ENCODE measurements at regions not wholly inside any gene's neighbourhood (a gene's known extent, or its start where the extent isn't known, plus 50 kb on each side); places are given as distances from the start of the nearest gene placed in this dataset.
A peak's percentile ranks its signal among the peaks of the same experiment; 100 is the strongest.
"Not testable (repeated sequence)": the region's sequence is repeated elsewhere in the genome, so short reads cannot be mapped to it uniquely, and the experiment has no call there.

DNA sequence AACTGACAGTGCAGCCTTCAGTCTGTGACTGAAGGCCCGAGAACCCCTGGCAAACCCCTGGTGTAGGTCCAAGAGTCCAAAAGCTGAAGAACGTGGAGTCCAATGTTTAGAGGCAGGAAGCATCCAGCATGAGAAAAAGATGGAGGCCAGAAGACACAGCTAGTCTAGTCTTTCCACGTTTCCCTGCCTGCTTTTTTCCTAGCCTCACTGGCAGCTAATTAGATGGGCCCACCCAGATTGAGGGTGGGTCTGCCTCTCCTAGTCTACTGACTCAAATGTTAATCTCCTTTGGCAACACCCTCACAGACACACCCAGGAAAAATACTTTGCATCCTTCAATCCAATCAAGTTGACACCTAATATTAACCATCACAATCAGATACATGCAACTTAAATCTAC lies 87.8 kb downstream of the TENT5D start:
- FAIRE-seq; DNase-seq (ENCODE audit: low spot score): not testable (repeated sequence)

DNA sequence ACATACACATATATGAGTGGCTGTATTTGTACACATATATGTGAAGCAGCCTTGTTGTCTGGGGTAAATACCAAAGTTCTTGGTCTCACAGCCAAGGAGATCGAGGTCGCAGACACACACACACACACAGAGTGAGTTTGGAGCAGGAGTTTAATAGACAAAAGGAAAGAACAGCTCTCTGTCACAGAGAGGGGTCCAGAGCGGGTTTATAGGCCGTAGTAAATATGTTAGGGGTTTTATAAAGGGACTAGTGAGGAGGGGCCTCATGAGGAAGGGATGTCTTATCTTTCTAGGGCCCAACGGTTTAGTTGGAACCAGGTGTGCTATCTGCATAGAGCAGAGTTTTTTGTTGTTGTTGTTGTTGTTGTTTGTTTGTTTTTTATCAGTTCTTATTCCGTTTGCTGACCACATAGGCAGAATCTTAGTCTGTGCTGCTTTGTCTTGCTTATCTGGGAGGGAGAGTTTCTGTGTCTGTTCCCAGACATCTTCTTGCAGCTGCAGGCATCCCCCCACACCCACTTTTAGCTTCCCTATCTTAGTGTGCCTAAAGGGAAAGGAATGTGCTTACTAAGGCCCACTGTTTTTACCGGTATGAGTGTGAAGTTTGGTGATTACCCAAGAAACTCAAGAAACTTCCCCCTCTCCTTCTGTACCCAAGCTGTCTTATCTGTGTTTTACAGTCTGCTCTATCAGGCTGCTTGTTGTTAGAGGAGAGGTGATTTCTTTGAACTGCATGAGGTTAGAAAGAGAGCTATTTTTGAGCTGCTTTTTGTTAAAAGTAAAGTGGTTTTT lies 91.9 kb downstream of the TENT5D start:
- DNase-seq (ENCODE audit: low spot score): peak; percentile 3
- no peak for FAIRE-seq

DNA sequence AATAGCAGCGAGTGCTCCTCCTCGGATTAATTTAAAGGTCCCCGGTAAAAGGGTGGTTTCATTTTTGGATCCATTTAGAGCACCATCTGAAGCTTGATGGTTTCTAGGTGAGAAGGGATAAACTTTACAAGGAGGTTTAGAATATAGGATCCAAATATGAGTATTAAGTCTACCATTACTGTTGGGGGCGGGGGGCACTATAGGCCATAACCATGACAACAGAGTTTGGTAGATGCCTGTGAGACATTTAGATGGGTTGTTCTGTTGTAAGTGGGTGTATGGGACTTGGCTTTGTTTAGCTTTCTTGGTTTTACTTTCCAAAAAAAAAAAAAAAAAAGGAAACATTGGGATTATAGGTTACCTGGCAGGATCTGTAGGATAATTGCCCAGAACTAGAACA lies 92.7 kb downstream of the TENT5D start:
- no peak for DNase-seq (ENCODE audit: low spot score)
- no peak for FAIRE-seq

DNA sequence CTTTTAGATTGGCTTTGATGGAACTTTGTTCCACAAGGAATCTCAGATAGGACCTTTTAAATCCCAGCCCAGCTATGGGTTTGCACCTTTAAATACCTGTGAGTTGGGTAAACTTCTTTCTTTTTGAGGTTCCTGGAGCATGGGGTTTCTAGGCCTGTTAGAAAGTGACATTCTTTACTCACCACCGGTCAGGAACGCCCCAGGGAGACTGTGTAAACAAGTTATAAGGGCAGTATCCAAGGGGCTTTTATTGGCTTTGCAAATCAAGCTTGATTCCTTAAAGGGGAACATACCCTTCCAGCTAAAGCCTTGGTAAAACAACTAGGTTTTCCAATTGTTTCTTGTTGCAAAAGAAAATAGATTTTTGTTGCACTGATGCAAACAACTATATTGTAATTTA lies 93.4 kb downstream of the TENT5D start:
- FAIRE-seq (no peak), DNase-seq (ENCODE audit: low spot score) (no peak)

DNA sequence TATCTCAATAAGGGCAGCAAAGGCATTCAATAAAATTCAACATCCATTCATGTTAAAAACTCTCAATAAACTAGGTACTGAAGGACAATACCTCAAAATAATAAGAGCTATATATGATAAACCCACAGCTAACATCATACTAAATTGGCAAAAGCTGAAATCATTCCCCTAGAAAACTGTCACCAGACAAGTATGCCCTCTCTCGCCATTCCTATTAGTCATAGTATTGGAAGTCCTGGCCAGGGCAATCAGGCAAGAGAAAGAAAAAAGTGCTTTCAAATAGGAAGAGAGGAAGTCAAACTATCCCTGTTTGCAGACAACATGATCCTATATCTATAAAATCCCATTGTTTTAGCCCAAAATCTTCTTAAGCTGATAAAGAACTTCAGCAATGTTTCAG lies 116.8 kb downstream of the TENT5D start:
- no peak for FAIRE-seq
- DNase-seq (ENCODE audit: low spot score): no peak

DNA sequence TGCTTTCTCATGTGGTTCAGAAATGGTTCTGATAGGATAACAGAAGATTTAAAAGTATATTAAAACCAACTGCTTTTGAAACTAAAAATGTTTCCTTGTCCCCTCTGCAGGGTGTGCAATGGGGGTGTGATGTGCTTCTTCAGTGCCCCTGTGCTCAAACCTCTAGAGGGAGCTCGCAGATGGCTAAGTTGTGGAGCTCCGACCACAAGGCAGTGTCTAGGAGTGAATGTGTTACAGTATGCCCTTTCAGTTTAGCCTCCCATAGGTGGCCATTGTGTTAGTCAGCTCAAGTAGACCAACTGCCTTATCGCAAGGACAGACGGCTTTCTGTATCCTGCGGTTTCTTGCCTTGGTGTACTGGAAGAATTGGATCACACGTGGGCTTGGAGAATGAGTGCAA lies 130.5 kb downstream of the TENT5D start:
- FAIRE-seq: no peak
- peak; percentile 10 for DNase-seq (ENCODE audit: low spot score)

DNA sequence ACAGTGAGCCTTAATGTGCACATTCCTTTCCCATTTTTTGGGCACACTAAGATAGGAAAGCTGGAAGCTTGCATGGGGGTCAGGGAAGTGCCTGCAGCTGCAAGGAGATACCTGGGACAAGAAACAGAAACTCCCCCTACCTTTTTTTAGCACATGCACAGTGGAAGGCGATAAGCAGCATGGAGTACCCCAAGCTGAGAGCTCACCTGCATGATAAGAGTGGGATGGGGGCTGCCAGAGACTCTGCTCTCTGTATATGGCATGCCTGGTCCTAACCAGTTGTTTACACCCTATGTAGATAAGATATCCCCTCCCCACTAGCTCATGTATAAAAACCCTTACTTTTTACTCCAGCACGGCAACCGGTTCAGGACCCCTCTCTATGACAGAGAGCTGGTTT lies 135.9 kb downstream of the TENT5D start:
- DNase-seq (ENCODE audit: low spot score): no peak
- FAIRE-seq: no peak

DNA sequence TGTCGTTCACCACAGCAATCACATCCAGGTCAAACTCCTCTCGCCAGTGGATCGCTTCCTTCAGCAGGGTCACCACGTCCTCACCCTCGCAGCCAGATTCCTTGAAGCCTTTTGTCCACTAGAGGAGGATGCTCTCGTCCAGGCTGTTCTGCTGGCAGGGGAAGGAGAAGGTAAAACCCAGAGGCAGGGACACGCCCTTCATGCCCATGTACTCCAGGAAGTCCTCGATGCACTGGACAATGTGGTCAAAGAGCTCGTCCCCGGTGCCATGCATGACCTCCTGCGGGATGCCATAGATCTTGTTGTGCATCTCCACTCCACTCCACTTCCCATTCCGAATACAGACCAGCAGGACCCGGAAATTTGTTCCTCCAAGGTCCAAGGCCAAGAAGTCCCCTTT lies 152.4 kb downstream of the TENT5D start:
- DNase-seq (ENCODE audit: low spot score): no peak
- FAIRE-seq: no peak

DNA sequence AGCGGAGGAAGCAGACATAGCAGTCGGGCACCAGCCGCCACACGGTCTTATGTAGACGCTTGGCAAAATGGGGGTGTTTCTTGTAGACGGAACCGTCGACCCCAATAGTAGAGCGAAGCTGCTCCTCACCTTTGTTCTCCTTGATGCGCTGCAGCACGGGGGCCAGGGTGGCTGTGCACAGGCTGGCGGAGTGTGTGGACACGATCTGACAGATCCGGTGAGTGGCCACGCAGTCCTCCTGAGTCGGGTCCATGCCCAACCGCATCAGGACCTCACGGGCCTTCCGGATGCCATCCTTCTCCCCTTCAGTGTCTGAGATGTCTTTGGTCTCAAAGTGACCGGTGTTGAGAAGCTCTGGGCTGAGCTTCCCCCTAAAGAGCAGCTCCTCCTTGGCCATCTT lies 153.0 kb downstream of the TENT5D start:
- DNase-seq (ENCODE audit: low spot score) (no peak), FAIRE-seq (no peak)

DNA sequence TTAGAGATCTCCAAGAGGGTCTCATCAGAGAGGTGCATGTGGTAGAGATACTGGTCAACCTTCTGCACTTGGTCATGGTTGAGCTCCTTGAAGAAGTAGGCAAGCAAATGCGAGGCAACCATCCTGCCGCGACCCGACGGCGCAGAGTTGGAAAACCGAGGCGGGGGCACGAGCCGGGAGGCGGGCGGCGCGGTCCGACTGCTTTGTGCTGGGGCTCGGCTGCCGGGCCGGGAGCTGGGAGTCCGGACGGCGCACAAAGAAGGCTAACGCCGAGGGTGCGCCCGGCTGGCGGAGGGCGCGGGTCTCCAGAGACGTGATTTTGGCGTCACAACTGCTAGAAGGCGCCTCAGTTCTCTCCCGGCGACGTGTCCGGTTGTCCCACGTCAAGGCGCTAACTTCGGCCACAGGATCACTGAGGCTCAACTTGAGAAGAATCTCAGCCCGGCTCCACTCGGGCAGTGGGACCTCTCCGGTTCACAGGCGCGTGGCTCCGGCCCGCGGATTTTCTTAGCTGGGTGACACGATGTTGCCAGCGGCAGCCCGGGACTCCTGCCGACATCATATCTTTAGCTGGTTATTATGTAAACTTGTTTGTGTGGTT lies 154.3 kb downstream of the TENT5D start:
- DNase-seq (ENCODE audit: low spot score); FAIRE-seq: not testable (repeated sequence)

DNA sequence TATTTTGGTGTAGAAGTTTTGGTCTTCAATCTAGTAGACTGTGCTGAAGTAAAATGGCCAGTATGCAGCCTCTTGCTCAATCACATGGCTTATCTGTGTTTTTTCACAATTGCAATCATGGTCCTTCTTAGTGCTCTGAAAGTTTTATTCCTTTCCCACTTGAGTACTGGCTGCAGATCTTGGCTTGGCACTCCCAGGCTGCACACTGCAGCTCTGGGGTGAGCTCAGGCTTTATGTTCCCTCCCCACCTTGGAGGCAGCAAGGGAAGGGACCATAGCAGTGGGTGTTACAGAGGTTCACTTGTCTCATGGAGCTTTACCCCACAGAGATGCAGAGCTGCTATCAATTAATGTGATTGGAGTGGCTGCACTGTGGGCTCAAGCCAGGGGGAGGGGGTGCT lies 156.0 kb downstream of the TENT5D start:
- FAIRE-seq (no peak), DNase-seq (ENCODE audit: low spot score) (no peak)

DNA sequence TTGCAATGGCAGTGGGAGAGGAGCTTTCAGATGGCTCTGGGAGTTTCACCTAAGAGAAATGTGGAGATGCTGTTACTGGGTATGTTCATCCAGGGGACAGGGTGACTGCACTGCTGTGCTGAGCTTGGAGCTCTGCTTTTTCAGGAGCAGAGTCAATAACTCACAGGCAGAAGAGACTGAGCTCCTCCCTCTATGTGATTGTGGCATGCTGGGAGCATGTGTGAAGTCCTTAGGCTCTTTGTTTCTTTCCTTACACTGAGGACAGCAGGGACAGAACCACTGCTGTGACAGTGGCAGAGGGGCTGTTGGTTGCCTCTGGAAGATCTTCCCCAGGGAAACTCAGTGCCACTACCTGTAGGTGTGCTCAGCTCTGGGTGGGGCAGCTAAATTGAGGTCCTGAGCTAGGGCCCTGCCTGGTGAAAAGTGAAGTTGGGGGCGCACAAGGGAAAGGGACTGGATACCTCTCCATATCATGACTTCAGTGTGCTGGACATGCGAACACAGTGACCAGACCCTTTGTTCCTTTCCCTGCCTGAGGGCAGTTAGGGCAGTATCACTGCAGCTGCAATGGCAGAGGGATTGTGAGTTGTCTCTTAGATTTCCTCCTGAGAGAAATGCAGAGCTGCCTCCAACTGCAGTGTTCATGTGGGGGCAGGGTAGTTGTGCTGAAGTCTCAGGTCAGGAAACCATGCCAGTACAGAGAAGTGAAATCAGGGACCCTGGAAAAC lies 156.7 kb downstream of the TENT5D start:
- FAIRE-seq (no peak), DNase-seq (ENCODE audit: low spot score) (no peak)

DNA sequence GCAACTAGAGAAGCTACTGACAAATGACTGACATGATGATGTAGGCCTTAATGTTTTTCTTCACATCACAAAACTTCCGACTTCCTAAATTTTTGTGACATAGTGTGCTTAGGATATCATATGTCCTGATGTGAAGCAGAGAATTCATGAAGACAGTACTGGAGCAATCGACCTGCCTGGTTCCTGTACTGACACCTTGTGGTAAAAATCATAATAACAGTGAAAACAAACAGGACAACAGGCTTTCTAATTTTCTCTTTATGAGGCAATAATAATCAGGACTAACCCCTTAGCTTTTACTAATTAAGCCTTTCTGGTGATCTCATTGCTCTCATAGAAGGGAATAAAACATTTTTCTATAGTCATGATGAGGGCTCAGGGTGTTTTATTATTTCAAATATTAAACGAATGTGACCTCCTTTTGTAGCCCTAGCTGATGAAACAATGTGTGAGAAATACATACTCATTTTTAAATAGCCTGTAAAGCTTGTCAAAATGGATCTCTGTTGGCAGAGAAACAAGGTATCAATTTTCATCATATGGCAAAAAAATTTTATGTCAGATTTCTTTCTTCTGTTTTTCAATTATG lies 158.4 kb downstream of the TENT5D start:
- FAIRE-seq: no peak
- DNase-seq (ENCODE audit: low spot score): peak; percentile 17

DNA sequence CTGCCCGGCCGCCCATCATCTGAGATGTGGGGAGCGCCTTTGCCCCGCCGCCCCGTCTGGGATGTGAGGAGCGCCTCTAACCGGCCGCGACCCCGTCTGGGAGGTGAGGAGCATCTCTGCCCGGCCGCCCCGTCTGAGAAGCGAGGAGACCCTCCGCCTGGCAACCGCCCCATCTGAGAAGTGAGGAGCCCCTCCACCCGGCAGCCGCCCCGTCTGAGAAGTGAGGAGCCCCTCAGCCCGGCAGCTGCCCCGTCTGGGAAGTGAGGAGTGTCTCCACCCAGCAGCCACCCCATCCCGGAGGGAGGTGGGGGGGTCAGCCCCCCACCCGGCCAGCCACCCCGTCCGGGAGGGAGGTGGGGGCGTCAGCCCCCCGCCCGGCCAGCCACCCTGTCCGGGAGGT lies 170.7 kb downstream of the TENT5D start:
- DNase-seq (ENCODE audit: low spot score); FAIRE-seq: not testable (repeated sequence)

DNA sequence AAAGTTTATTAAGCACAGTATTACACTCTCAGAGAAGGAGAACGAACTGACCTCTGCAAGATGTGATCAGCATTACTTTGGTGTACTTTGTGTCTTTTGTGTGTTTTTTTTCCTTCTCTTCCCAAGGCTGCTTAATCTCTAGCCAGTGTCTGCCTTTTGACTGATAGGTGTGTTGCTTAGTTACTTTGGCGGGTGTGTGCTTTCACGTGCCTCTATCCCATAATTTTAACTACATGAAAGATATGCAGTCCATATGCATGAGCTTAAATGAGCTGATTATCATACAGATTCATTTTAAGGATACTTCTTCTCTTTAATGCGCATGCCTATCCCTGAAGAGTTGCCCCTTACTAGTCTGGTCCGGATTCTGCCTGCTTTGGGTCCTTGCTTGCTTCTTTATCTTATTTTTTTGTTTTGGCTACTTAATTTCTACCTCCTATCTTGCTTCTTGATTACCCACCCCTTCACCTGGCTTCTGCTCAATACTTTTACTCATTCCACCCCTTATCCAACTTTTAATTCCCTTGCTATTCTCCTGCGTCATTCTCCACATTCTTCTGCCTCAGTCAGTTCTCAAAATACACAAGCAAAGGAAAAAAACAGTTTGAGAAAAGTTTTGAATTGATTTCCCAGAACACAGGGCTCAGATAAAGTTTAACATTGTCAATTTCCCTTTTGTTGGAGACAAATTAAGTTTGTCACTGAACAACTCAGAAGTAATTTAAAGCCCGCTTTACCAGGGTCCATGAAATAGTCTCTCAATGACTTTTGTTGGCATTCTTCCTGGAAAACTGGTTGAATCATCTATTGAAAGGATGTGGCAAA lies 182.0 kb downstream of the TENT5D start:
- DNase-seq (ENCODE audit: low spot score) (peak; percentile 4), FAIRE-seq (no peak)

Measured in urothelium cell line (cell line).